SW480 (cell line): ENCODE measurements at regions not wholly inside any gene's neighbourhood (a gene's known extent, or its start where the extent isn't known, plus 50 kb on each side); places are given as distances from the start of the nearest gene placed in this dataset.
"Not testable (repeated sequence)": the region's sequence is repeated elsewhere in the genome, so short reads cannot be mapped to it uniquely, and the experiment has no call there.

Experiments used
- DNase-seq: peaks from one replicate; pipeline ENCODE4 v3.0.0-alpha.2; 2016; ENCODE audit warnings: low spot score

- DNase-seq, result no peak
Measured at GRCh38 chr3:34504366-34504765, 705.9 kb downstream of the PDCD6IP start.

DNA sequence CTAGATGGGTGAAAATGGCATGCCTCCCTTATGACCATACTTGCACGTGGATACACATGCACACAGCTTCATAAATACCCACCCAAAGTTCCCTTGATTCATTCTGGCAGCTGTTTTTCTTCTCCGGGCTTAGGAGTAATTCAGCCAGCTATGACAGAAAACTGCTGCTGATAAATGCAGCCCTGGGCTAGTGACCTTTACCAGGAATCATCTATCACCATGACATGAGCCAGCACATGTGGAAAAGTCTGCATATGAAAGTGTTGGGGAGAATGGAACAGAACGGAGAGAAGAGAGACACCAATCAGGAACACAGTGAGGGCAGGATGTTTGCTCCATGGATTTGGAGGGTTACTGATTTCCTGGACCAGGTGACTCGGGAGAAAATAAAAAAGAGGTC lies 706.3 kb downstream of the PDCD6IP start:
- DNase-seq, result no peak

- no peak for DNase-seq
Measured at GRCh38 chr3:34508732-34509131, 710.3 kb downstream of the PDCD6IP start.

DNA sequence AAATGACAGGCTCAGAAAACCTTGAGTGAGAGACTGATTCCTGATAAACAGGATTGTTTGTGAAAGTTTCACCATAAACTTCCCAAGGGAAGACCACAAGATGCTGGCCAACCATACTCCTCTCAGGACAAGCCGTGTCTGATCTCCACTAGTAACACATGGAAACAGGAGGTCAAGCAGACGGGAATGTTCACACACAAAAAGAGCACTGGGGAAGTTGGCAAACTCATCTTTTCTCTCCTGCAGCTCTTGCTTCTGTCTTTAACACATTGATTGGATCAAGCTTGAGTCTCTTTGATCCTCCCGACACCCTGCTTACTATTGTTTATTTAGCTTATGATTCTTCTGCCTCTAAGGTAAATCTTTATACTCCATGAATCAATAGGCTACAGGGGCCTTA lies 713.5 kb downstream of the PDCD6IP start:
- no peak for DNase-seq

DNA sequence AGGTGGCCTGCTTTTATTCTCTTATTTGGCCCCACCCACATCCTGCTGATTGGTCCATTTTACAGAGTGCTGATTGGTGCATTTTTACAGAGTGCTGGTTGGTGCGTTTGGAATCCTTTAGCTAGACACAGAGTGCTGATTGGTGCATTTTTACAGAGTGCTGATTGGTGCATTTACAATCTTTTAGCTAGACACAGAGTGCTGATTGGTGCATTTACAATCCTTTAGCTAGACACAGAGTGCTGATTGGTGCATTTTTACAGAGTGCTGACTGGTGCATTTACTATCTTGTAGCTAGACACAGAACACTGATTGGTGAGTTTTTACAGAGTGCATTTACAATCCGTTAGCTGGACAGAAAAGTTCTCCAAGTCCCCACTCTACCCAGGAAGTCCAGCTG lies 720.6 kb downstream of the PDCD6IP start:
- DNase-seq, result not testable (repeated sequence)

DNA sequence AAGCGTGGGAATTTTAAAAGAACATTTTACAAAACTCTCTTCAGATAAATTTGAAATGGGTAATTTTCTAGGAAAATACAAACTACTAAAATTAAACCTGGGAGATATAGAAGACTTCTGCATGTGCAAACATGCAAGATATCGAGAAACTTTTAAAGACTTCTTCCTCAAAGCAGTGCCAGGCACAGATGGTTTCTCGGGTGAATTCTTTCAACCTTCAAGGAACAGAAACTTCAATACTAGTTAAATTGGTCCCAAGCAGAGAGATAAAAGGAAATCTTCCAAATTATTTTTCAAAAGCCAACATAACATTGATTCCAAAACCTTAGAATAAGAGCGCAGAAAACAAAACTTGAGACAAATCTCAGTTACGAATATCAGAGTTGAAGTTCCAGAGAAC lies 732.7 kb downstream of the PDCD6IP start:
- DNase-seq, result no peak

DNA sequence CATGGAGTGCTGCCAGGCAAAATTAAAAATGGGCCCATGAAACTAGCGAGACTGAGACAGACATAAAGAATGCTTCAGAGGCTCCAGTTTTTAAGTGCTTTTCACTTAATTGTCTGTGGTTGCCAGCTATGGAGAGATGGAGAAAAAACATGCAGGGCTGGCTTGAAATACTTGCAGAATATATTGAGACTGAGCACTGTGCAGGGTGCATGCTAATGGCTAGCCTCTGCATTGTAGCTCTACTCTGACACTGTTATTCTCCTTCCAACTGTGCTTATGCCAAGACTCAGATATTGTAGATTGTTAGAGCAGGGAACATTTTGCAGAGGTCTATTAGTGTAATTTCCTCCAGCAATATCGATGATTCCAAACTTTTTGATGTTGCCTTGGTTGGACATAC lies 735.0 kb downstream of the PDCD6IP start:
- no peak for DNase-seq

GRCh38 chr3:34534013-34534412 lies 735.6 kb downstream of the PDCD6IP start:
- no peak for DNase-seq

DNA sequence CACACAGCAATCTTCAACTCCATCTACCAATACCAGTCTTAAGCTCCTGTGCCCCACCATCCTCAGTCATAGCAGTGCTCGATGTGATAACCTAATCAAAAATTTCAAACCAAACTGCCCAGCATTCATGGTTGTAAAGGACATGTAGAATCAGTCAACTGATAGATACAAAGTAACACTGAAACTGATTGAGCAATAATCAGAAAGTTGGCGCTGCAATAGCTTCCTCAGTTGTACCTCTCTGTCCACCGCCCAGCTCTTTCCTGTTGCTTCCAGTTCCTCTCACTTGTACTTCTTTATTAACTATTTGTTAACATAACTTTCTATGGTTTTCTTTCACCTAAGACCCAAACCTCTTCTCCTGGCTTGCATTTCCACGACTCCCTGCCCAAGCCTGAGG lies 745.7 kb downstream of the PDCD6IP start:
- no peak for DNase-seq

GRCh38 chr3:34547297-34547920 lies 749.0 kb downstream of the PDCD6IP start:
- no peak for DNase-seq

GRCh38 chr3:34567266-34567665 lies 768.8 kb downstream of the PDCD6IP start:
- no peak for DNase-seq

- no peak for DNase-seq
Measured at GRCh38 chr3:34568766-34569165, 770.3 kb downstream of the PDCD6IP start.

DNA sequence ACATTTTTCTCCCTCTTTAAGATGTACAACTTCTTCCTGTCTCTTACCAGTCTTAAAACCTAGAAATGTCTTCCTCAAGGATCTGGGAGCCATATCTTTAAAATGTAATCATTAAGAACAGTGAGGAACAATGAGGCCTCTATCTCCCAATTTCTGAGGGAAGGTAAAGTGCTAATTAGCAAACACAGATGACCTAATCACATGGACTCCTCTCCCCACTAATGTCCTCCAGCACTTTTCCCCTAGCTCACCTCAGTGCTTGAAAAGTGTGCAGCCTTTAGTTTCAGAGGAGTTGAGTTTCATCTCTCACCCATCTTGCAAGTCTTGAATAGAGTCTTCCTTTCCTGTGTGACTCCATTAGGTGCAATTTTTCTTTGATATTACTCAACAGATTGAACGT lies 771.0 kb downstream of the PDCD6IP start:
- DNase-seq, result no peak

GRCh38 chr3:34570916-34571705 lies 772.7 kb downstream of the PDCD6IP start:
- no peak for DNase-seq

DNA sequence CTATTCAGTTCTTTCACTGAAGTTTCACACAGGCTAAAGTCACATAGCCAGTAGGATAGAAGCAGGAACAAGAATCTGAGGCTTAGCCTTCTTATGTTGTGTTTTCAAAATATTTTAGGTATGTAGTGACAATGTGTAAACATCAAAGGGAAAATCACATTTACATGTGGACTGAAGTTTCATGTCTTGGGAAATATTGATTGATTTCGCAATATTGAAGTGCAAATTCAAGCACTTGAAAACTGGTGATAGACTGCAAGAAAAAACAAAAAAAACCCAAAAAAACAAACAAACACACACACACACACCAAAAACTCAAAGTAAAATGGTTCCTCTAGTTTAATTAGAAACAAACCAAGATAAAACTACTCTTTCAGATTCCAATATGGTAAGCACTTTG lies 773.3 kb downstream of the PDCD6IP start:
- no peak for DNase-seq

- DNase-seq, result no peak
Measured at GRCh38 chr3:34575776-34576175, 777.3 kb downstream of the PDCD6IP start.

DNA sequence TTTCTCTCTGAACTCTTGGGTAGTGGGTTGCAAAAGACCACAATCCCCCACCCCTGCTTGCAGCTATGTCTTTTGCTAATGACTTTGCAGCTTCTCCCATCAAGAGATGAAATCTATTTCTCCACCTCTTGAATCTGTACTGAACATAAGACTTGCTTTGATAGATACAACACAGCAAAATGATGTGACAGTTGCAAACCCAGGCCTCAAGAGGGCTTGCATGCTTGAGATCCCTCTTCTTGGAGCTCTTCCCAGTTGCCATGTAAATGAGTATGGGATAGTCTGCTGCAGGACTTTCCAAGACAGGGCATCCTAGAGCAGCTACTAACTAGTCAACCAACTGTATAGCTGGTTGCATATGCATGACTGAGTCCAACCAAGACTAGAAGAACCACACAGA lies 783.6 kb downstream of the PDCD6IP start:
- no peak for DNase-seq

GRCh38 chr3:34583451-34583850 lies 785.0 kb downstream of the PDCD6IP start:
- DNase-seq, result no peak

GRCh38 chr3:34584971-34585370 lies 786.5 kb downstream of the PDCD6IP start:
- DNase-seq, result no peak

DNA sequence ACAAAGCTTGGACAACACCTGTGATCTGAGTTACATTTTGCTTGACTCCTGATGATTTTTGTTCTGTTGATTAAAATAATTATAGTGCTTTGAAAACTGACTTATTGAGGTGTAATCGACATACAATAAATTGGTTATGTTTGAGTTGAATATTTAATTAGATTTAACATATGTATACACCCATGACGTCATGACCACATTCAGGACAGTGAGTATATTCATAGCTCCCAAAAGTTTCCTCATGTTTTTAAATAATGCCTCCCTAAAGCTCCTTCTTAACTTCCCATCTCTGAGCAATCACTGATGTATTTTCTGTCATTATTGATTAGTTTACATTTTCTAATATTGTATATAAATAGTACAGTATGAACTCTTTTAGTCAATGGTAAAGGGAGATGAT lies 801.2 kb downstream of the PDCD6IP start:
- DNase-seq, result no peak

DNA sequence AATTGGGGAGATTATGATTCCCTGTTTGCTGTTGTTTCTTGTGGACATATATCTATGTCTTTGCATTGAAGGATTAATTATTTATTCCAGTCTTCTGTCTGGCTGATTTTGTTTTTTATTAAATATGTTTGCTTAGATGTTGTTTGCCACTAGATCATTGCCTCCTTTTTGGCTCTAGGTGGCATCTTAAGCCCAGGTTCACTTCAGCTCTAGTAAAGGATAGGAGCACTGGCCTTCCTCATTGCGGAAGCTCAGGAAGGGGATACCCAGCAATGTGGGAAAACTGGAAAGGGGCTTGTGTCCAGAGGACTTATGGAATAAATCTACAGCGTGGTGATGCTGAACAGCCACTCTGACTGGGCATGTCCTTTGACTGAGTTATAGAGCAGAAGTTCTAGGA lies 821.6 kb downstream of the PDCD6IP start:
- DNase-seq, result no peak

DNA sequence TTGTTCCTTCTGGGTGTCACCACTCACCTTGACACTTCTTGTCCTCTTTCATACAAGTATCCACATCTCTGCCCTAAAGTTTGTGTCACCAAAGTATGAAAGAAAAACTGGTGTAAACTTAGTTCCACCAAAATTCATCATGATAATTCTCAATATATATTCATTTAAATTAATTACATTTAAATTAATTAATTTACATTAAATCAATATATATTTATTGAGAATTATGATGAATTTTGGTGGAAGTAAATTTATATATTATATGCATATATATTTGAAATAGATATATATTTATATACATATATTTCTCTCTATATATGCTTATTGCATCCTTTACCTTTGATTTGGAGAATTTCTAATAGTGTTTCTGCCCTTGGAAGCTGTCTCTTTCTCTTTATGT lies 828.3 kb downstream of the PDCD6IP start:
- no peak for DNase-seq

GRCh38 chr3:34634939-34635338 lies 836.5 kb downstream of the PDCD6IP start:
- DNase-seq, result no peak

DNA sequence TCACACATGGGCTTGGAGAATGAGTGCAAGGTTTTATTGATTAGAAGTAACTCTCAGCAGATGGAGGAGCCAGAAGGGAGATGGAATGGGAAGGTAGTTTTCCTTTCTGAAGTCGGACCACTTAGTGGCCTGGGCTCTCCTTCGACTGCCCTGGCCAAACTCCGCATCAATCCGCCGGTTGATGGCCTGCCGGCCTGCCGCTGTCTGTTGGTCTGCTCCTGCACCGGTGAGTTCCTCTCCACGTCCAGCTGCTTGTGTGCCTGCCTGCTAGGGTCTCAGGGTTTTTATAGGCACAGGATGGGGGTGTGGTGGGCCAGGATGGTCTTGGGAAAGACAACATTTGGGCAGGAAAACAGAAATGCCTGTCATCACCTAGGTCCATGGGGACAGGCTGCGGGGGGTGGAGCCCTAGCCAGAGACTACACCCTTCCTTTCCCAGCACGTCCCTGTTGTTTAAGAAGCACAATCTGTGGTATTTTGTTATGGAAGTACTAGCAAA lies 837.0 kb downstream of the PDCD6IP start:
- DNase-seq, result no peak
